Bronchial epithelial cell (primary cell): ENCODE measurements at regions not wholly inside any gene's neighbourhood (a gene's known extent, or its start where the extent isn't known, plus 50 kb on each side); places are given as distances from the start of the nearest gene placed in this dataset.

Experiments used
- DNase-seq: peaks from one replicate; pipeline ENCODE4 v3.0.0-alpha.2; 2010; ENCODE audit warnings: low read depth
- FAIRE-seq: peaks from 2 replicates; lab custom pipeline; 2011; peaks lifted over from hg19 to GRCh38; lab: Jason Lieb, UNC
- H3K27me3 ChIP-seq: 2 replicates; pipeline ENCODE4 v1.5.1; 2011; ENCODE audit warnings: low read length; ENCODE audit not compliant: control insufficient read depth, insufficient read depth
- H3K36me3 ChIP-seq: 2 replicates; pipeline ENCODE4 v1.5.1; 2011; ENCODE audit warnings: low read length; ENCODE audit not compliant: control insufficient read depth, insufficient read depth
- H3K4me3 ChIP-seq: 2 replicates; pipeline ENCODE4 v1.5.1; 2011; ENCODE audit warnings: mild to moderate bottlenecking, low read depth, low read length, control low read depth
- CTCF ChIP-seq: IDR thresholded peaks from 2 replicates; pipeline ENCODE4 v1.5.1; 2011; ENCODE audit warnings: mild to moderate bottlenecking, moderate library complexity, low read length, control low read depth, inconsistent platforms; ENCODE audit not compliant: insufficient read depth, severe bottlenecking

- Histone ChIP-seq H3K36me3 (no peaks in the 10 kb centered on the region), H3K4me3 (no peak overlapping the region), H3K27me3 (no peaks in the 10 kb centered on the region)
- FAIRE-seq = no peak
- TF ChIP-seq CTCF = no peak
- DNase-seq = peak; percentile 29
Measured at GRCh38 chr6:137688230-137688971, 178.7 kb upstream of the TNFAIP3 start.

GRCh38 chr6:137689377-137689776 lies 177.7 kb upstream of the TNFAIP3 start:
- TF ChIP-seq CTCF = no peak
- DNase-seq (no peak), FAIRE-seq (peak; percentile 64)
- H3K36me3 ChIP-seq = no peaks in the 10 kb centered on the region
- H3K27me3 ChIP-seq = no peaks in the 10 kb centered on the region
- no peak overlapping the region for H3K4me3 ChIP-seq

- DNase-seq (no peak), FAIRE-seq (no peak)
- Histone ChIP-seq H3K27me3 (no peaks in the 10 kb centered on the region), H3K36me3 (no peaks in the 10 kb centered on the region), H3K4me3 (no peak overlapping the region)
- no peak for TF ChIP-seq CTCF
Measured at GRCh38 chr6:137690034-137690433, 177.0 kb upstream of the TNFAIP3 start.

GRCh38 chr6:137690721-137691120 lies 176.3 kb upstream of the TNFAIP3 start:
- FAIRE-seq (no peak), DNase-seq (no peak)
- no peak overlapping the region for H3K4me3 ChIP-seq
- no peak for TF ChIP-seq CTCF
- H3K27me3 ChIP-seq = no peaks in the 10 kb centered on the region
- H3K36me3 ChIP-seq = no peaks in the 10 kb centered on the region

GRCh38 chr6:137692308-137692707 lies 174.8 kb upstream of the TNFAIP3 start:
- H3K4me3 ChIP-seq = no peak overlapping the region
- FAIRE-seq = no peak
- no peaks in the 10 kb centered on the region for H3K27me3 ChIP-seq
- TF ChIP-seq CTCF = no peak
- no peak for DNase-seq
- no peaks in the 10 kb centered on the region for H3K36me3 ChIP-seq

GRCh38 chr6:137692806-137693205 lies 174.3 kb upstream of the TNFAIP3 start:
- TF ChIP-seq CTCF = no peak
- DNase-seq = peak; percentile 80
- FAIRE-seq = no peak
- Histone ChIP-seq H3K4me3 (no peak overlapping the region), H3K27me3 (no peaks in the 10 kb centered on the region), H3K36me3 (no peaks in the 10 kb centered on the region)
